Nephron (organoid): ENCODE measurements at regions not wholly inside any gene's neighbourhood (a gene's known extent, or its start where the extent isn't known, plus 50 kb on each side); places are given as distances from the start of the nearest gene placed in this dataset.

Source experiments
- H3K27ac Mint-ChIP-seq, 3 experiments: 2 replicates each; pipeline ENCODE4 v1.8.0; 2020; ENCODE audit warnings: mixed read lengths in 3 of 3, mild to moderate bottlenecking in 2 of 3, moderate library complexity in 1 of 3
- H3K27me3 Mint-ChIP-seq: 2 replicates; pipeline ENCODE4 v1.8.0; 2021; ENCODE audit warnings: low read depth, mild to moderate bottlenecking, moderate library complexity, mixed read lengths
- H3K36me3 Mint-ChIP-seq: 2 replicates; pipeline ENCODE4 v1.8.0; 2020; ENCODE audit warnings: low read depth, mixed read lengths
- H3K4me1 Mint-ChIP-seq: 2 replicates; pipeline ENCODE4 v1.8.0; 2020; ENCODE audit warnings: mixed read lengths
- H3K4me3 Mint-ChIP-seq, 3 experiments: 2 replicates each; pipeline ENCODE4 v1.8.0; 2020; ENCODE audit warnings: mild to moderate bottlenecking in 3 of 3, mixed read lengths in 3 of 3, moderate library complexity in 2 of 3
- H3K9me3 Mint-ChIP-seq: 2 replicates; pipeline ENCODE4 v1.8.0; 2020; ENCODE audit warnings: mixed read lengths
- TF ChIP-seq, protein P1 (sequence below), 3 experiments: fragments of 200-600 bp; sonication (generic); IDR thresholded peaks; one replicate each; pipeline ENCODE4 v1.5.0; 2021; ENCODE audit warnings: antibody characterized with exemption in 3 of 3; ENCODE audit not compliant: unreplicated experiment in 3 of 3

DNA sequence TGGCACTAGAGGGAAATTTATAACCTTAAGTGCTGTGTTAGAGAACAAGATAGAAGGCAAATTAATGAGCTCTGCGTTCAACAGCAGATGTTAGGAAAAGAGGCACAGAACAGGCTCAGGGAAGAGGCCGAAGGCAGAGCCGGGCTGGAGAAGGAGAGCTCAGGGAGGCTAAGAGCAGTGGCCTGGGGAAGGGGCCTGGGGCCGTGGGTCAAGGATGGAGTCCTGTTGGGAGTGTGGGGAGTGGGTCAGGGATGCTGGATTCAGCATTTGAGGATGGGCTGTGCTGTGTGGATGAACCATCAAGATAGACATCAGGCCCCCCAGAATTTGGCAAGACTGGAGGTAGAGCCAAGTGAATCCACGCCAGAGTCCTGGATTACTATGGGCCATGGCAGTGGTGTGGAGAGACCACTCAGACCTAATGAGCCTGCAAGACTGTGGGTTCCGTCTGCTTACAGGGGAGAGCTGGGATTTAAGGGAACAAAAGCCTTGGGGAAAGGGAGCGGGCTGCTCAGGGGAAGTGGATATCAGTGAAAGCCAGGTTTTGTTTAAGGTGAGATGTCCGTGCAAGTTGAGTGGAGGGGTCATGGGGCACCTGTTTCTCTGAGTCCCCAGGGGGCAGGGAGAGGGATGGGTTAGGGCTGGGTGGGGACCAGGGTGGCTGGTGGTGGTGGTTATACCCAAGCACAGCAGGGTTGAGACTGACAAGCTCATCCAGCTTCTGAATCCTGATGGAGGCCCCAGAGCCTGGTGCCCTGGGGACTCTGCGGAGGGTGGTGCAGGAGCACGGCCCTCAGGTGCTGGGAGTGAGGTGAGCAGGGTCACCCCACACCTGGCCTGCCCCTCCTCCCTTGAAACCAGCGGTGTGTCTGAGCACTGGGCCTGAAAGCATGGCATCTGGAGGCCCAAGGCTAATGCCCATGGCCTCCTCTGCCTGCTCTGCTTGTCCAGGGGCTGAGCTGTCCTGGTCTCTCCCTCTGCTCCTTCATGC, 101.7 kb downstream of the BMS1 start:
- Mint-ChIP-seq H3K27me3 (peaks cover 22% of the 10 kb centered on the region), H3K36me3 (no peaks in the 10 kb centered on the region), H3K27ac (no peak overlapping the region), H3K4me1 (no peaks in the 10 kb centered on the region), H3K4me3 (no peak overlapping the region), H3K9me3 (peaks cover 11% of the 10 kb centered on the region)
- TF ChIP-seq, protein P1, sequence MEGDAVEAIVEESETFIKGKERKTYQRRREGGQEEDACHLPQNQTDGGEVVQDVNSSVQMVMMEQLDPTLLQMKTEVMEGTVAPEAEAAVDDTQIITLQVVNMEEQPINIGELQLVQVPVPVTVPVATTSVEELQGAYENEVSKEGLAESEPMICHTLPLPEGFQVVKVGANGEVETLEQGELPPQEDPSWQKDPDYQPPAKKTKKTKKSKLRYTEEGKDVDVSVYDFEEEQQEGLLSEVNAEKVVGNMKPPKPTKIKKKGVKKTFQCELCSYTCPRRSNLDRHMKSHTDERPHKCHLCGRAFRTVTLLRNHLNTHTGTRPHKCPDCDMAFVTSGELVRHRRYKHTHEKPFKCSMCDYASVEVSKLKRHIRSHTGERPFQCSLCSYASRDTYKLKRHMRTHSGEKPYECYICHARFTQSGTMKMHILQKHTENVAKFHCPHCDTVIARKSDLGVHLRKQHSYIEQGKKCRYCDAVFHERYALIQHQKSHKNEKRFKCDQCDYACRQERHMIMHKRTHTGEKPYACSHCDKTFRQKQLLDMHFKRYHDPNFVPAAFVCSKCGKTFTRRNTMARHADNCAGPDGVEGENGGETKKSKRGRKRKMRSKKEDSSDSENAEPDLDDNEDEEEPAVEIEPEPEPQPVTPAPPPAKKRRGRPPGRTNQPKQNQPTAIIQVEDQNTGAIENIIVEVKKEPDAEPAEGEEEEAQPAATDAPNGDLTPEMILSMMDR (IDR thresholded peaks at IDR 0.05; ENCODE audit: unreplicated experiment in 3 of 3), result no peak

DNA sequence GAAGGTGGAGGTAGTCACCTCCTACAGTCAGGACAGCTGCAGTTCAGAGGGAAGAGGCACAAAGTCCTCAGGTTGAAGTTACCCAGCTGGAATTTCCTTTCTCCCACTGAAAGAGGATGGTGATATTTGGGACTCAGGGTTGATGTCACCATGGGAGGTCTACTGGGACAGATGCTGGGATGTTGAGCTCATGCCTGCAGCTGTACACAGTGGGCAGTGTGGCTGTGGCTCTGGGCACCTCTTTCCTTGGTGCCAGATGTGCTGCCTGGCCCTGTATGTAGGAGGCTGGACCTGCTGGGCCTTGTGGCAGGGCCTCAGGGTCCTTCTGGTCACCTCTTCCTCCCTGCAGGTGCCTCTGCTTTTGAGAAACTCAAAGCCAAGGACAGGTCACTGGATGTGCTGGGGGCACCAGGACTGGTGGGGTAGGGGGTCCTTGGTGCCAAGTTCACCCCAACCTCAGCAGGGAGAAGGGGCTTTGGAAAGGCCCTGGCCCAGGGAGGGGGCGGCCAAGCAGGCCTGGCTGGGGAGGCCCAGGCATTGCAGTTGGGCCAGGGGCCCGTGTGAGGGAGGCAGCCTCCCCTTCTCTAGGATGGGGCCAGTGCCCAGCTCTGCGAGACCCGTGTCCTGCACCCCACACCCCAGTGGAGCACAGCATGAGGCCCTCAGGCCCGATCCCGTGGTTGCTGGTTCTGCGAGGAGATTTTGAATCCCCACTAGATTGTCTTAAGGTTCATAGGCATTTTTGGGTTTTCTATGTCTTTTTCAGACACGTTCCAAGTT, 103.1 kb downstream of the BMS1 start:
- peaks cover 17% of the 10 kb centered on the region for H3K27me3 Mint-ChIP-seq
- H3K27ac Mint-ChIP-seq, result no peak overlapping the region
- TF ChIP-seq, protein P1 (IDR thresholded peaks at IDR 0.05; ENCODE audit: unreplicated experiment in 3 of 3), result no peak
- no peaks in the 10 kb centered on the region for H3K4me1 Mint-ChIP-seq
- H3K4me3 Mint-ChIP-seq, result no peak overlapping the region
- H3K36me3 Mint-ChIP-seq, result no peaks in the 10 kb centered on the region
- H3K9me3 Mint-ChIP-seq, result peaks cover 11% of the 10 kb centered on the region

DNA sequence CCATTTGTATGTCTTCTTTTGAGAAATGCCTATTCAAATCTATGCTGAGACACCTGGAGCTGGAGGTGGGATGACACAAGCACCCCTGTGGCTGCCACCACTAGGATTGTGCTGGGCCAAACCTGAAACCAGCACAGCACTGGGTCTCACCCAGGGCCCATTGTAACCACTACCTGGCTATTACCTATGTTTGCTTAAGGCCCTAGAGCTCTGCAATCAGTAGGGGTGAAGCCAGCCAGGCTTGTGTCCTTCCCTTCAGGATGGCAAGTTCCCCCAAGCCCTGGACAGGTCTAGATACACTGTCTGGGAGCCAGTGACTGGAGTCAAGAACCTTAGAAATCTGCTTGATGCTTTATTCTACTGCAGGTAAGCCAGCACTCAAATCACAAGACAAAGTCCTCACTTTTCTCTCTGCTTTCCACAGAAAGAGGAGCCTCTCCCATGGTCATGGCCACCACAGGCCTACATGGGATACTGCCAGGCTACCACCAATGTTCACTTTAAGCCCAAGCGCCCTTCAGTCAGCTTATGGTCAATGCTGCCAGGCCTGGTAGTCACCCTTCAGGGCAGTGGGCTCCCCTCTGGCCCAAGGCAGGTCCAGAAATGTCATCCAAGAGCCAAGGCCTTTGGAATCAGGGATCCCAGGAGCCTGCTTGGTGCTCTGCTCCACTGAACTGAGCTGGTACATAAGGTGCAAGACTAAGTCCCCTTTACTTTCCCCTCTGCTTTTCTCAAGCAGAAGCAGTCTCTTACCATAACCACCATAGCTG, 105.3 kb downstream of the BMS1 start:
- H3K9me3 Mint-ChIP-seq, result peaks cover 2% of the 10 kb centered on the region
- H3K4me3 Mint-ChIP-seq, result no peak overlapping the region
- TF ChIP-seq, protein P1 (IDR thresholded peaks at IDR 0.05; ENCODE audit: unreplicated experiment in 3 of 3), result no peak
- H3K36me3 Mint-ChIP-seq, result no peaks in the 10 kb centered on the region
- no peaks in the 10 kb centered on the region for H3K4me1 Mint-ChIP-seq
- H3K27me3 Mint-ChIP-seq, result peaks cover 9% of the 10 kb centered on the region
- no peak overlapping the region for H3K27ac Mint-ChIP-seq

DNA sequence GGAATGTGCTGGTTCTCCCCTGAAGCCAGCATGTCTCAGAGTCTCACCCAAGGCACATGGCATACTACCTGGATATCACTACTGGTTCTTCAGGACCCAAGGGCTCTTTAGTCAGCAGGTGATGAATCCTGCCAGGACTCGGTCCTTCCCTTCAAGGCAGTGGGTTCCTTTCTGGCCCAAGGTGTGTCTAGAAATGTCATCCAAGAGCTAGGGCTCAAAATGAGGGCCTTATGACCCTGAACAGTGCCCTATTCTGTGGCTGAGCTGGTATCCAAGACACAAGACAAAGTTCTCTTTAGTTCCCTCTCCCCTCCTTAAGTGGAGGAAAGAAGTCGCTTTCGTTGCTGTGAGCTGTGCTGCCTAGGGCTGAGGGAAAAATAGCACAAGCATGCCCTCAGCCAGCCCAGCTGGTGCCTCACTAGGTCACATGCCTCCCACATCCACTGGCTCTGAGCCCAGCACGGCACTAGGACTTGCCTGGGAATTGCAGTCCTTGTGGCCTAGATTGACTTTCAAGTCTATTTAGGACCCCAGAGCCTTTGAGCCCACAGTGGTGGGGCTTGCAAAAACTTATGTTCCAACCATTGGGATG, 106.0 kb downstream of the BMS1 start:
- H3K4me3 Mint-ChIP-seq, result no peak overlapping the region
- no peaks in the 10 kb centered on the region for H3K4me1 Mint-ChIP-seq
- H3K27me3 Mint-ChIP-seq, result peaks cover 6% of the 10 kb centered on the region
- H3K27ac Mint-ChIP-seq, result no peak overlapping the region
- peaks cover 2% of the 10 kb centered on the region for H3K9me3 Mint-ChIP-seq
- TF ChIP-seq, protein P1 (IDR thresholded peaks at IDR 0.05; ENCODE audit: unreplicated experiment in 3 of 3), result no peak
- H3K36me3 Mint-ChIP-seq, result no peaks in the 10 kb centered on the region

DNA sequence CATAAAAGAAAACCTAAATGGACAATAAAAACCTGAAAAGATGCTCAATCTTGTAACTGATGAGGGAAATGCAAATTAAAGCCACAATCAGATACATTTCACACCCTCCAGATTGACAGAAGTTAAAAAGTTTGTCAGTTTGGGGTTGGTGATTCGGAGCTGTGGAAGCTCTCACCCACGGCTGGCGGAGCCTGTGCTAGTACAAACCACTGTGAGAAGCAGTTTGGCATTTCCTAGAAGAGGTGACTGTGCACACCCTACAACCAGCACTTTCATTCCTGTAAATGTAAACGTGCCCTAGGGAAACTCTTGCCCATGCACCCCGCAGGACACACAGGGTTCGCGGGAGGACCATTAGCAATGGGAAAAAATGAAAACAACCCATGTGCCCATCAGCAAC, 114.1 kb downstream of the BMS1 start:
- H3K36me3 Mint-ChIP-seq, result no peaks in the 10 kb centered on the region
- H3K4me3 Mint-ChIP-seq, result no peak overlapping the region
- peaks cover 26% of the 10 kb centered on the region for H3K9me3 Mint-ChIP-seq
- H3K27ac Mint-ChIP-seq, result no peak overlapping the region
- no peaks in the 10 kb centered on the region for H3K4me1 Mint-ChIP-seq
- TF ChIP-seq, protein P1 (IDR thresholded peaks at IDR 0.05; ENCODE audit: unreplicated experiment in 3 of 3), result no peak
- H3K27me3 Mint-ChIP-seq, result peaks cover 5% of the 10 kb centered on the region
